Thyroid gland (tissue), 4 donors: ENCODE measurements at regions not wholly inside any gene's neighbourhood (a gene's known extent, or its start where the extent isn't known, plus 50 kb on each side); places are given as distances from the start of the nearest gene placed in this dataset.

Experiments used
- CTCF ChIP-seq, 6 experiments: fragments of 200-600 bp in 3 of 6; fragments of 450-650 bp in 3 of 6; sonication (generic) in 3 of 6; IDR thresholded peaks; one replicate each; pipeline ENCODE4 v1.5.1; 2016 to 2019; ENCODE audit warnings: antibody characterized with exemption in 6 of 6, mild to moderate bottlenecking in 2 of 6, inconsistent platforms in 1 of 6, moderate library complexity in 1 of 6
- POLR2A ChIP-seq, 2 donors: fragments of 450-650 bp; IDR thresholded peaks; one replicate each; pipeline ENCODE4 v1.6.1; 2017; ENCODE audit warnings: antibody characterized with exemption in 2 of 2, mild to moderate bottlenecking in 2 of 2, moderate library complexity in 1 of 2

- TF ChIP-seq CTCF (IDR thresholded peaks at IDR 0.05): no peak
- no peak for TF ChIP-seq POLR2A (IDR thresholded peaks at IDR 0.05)
Measured at GRCh38 chr5:88967633-88968585, 84.9 kb upstream of the MEF2C start.
